ENCODE measurements at regions not wholly inside any gene's neighbourhood (a gene's known extent, or its start where the extent isn't known, plus 50 kb on each side); places are given as distances from the start of the nearest gene placed in this dataset.

DNA sequence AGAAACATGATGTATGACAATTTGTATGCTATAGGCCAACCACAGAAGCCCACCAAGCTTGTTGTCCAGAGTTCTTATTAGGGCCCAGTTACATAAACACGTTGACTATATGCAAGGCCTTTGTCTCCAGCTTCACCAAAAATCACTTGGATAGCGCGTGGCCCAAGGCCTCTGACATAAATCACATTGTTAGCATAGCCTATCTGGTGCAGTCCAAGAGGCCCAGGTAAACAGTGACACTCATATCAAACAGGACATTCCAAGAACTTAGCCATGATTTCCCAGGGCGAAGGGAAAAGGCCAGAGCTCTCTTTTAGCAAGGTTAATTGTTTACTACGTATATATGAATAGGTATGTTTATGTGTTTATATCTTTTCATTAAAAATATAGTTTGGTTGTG, 337.2 kb upstream of the CELF2 start:
- Histone ChIP-seq H3K4ac (ENCODE audit: low read length) (no peak overlapping the region), H4K91ac (ENCODE audit: low read depth, low read length, poor library complexity) (no peak overlapping the region), H3K4me3 (ENCODE audit: low read length in 2 of 2) (no peak overlapping the region), H3K27me3 (ENCODE audit: control insufficient read depth in 3 of 3, insufficient read depth in 3 of 3, low read depth in 1 of 3, low read length in 3 of 3) (no peaks in the 10 kb centered on the region), H3K4me2 (ENCODE audit: insufficient read depth, low read length, poor library complexity, severe bottlenecking) (no peak overlapping the region), H3K9ac (ENCODE audit: low read depth, low read length, poor library complexity) (no peak overlapping the region), H3K79me1 (ENCODE audit: low read depth, low read length) (no peaks in the 10 kb centered on the region), H2BK120ac (ENCODE audit: low read depth, low read length) (no peak overlapping the region), H3K14ac (ENCODE audit: low read length) (no peak overlapping the region), H2BK5ac (ENCODE audit: low read length) (no peak overlapping the region), H3K36me3 (replicated peaks in 1 of 2; ENCODE audit: control insufficient read depth in 2 of 2, insufficient read depth in 2 of 2, low read length in 2 of 2) (no peaks in the 10 kb centered on the region), H3K23ac (ENCODE audit: low read depth, low read length, poor library complexity) (no peak overlapping the region), H2AFZ (ENCODE audit: low read length) (no peak overlapping the region), H2AK5ac (ENCODE audit: low read depth, low read length) (no peak overlapping the region), H4K8ac (ENCODE audit: low read depth, low read length) (no peak overlapping the region), H3K18ac (ENCODE audit: low read length) (no peak overlapping the region), H2BK12ac (ENCODE audit: low read length) (no peak overlapping the region), H2BK15ac (ENCODE audit: low read length) (no peak overlapping the region), H3K4me1 (ENCODE audit: control insufficient read depth in 2 of 2, insufficient read depth in 1 of 2, low read depth in 1 of 2, low read length in 2 of 2) (no peaks in the 10 kb centered on the region), H3K9me3 (replicated peaks in 1 of 2; ENCODE audit: control insufficient read depth in 2 of 2, insufficient read depth in 1 of 2, low read depth in 1 of 2, low read length in 2 of 2) (no peaks in the 10 kb centered on the region), H3K27ac (replicated peaks; ENCODE audit: low read length) (no peak overlapping the region)
- no CpG with 5 or more reads among the region's 5 CpGs for WGBS, 2 donors (ENCODE audit: extremely low coverage in 2 of 2, insufficient read length in 2 of 2, insufficient replicate concordance in 1 of 2)
- DNase-seq (ENCODE audit: low spot score): no peak

DNA sequence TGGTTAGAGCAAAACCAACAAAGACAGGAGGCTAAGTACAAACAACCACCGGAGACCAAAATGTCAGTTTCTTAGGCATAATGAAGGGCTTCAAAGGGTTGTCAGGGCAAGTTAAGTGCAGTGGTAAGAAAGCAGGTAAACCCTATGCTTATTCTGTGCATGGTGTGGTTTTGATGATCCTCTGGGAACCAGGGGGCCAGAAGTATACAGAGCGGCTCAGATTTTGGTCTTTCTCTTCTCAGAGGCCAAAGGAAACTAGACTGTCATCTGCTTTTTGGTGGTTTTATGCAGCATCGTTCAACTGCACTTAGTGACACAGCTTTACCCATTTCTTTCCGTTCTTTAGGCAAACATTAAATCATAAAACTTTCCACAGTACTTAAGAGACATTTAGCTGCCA, 332.7 kb upstream of the CELF2 start:
- WGBS, 2 donors (ENCODE audit: extremely low coverage in 2 of 2, insufficient read length in 2 of 2, insufficient replicate concordance in 1 of 2): no CpG with 5 or more reads among the region's 4 CpGs
- H3K79me1 ChIP-seq (ENCODE audit: low read depth, low read length): no peaks in the 10 kb centered on the region
- no peak overlapping the region for H3K9ac ChIP-seq (ENCODE audit: low read depth, low read length, poor library complexity)

DNA sequence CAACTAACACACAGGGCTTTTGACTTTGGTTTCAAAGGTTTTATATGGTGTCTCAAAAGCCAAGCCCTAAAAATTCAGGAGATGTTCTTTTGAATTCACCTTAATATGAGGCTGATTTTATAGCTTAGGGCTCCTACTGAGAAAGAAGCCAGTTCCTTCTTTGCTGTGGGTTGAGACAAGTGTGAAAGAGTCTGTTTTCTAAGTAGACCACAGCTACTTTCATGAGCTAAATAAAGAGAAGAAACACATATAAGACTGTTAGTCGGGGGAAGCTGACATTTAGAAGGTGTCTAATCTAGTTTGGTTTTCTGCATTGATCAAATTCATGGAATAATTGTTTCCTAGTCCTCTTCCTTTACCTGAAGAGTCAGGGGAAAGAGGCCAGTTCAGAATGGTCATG, 332.1 kb upstream of the CELF2 start:
- no peaks in the 10 kb centered on the region for H3K79me1 ChIP-seq (ENCODE audit: low read depth, low read length)
- no peak overlapping the region for H2AK5ac ChIP-seq (ENCODE audit: low read depth, low read length)
- H2BK15ac ChIP-seq (ENCODE audit: low read length): no peak overlapping the region
- no peak overlapping the region for H4K8ac ChIP-seq (ENCODE audit: low read depth, low read length)
- H3K27ac ChIP-seq (replicated peaks; ENCODE audit: low read length): no peak overlapping the region
- no peak overlapping the region for H2BK5ac ChIP-seq (ENCODE audit: low read length)
- H3K4ac ChIP-seq (ENCODE audit: low read length): no peak overlapping the region
- H3K9me3 ChIP-seq (replicated peaks in 1 of 2; ENCODE audit: control insufficient read depth in 2 of 2, insufficient read depth in 1 of 2, low read depth in 1 of 2, low read length in 2 of 2): no peaks in the 10 kb centered on the region
- no peak overlapping the region for H2BK12ac ChIP-seq (ENCODE audit: low read length)
- H3K14ac ChIP-seq (ENCODE audit: low read length): no peak overlapping the region
- WGBS, 2 donors (ENCODE audit: extremely low coverage in 2 of 2, insufficient read length in 2 of 2, insufficient replicate concordance in 1 of 2): no CpG with 5 or more reads among the region's 1 CpG
- no peak overlapping the region for H3K23ac ChIP-seq (ENCODE audit: low read depth, low read length, poor library complexity)
- H3K4me1 ChIP-seq (ENCODE audit: control insufficient read depth in 2 of 2, insufficient read depth in 1 of 2, low read depth in 1 of 2, low read length in 2 of 2): peaks cover 0 to 3% of the 10 kb centered on the region in 2 donors
- H4K91ac ChIP-seq (ENCODE audit: low read depth, low read length, poor library complexity): no peak overlapping the region
- H2BK120ac ChIP-seq (ENCODE audit: low read depth, low read length): no peak overlapping the region
- H2AFZ ChIP-seq (ENCODE audit: low read length): no peak overlapping the region
- no peak overlapping the region for H3K4me2 ChIP-seq (ENCODE audit: insufficient read depth, low read length, poor library complexity, severe bottlenecking)
- no peaks in the 10 kb centered on the region for H3K27me3 ChIP-seq (ENCODE audit: control insufficient read depth in 3 of 3, insufficient read depth in 3 of 3, low read depth in 1 of 3, low read length in 3 of 3)
- H3K18ac ChIP-seq (ENCODE audit: low read length): no peak overlapping the region
- no peak for DNase-seq (ENCODE audit: low spot score)
- no peaks in the 10 kb centered on the region for H3K36me3 ChIP-seq (replicated peaks in 1 of 2; ENCODE audit: control insufficient read depth in 2 of 2, insufficient read depth in 2 of 2, low read length in 2 of 2)
- no peak overlapping the region for H3K4me3 ChIP-seq (ENCODE audit: low read length in 2 of 2)
- no peak overlapping the region for H3K9ac ChIP-seq (ENCODE audit: low read depth, low read length, poor library complexity)

More for the DNA sequence above, 332.7 kb upstream of the CELF2 start:
- no peaks in the 10 kb centered on the region for H3K9me3 ChIP-seq (replicated peaks in 1 of 2; ENCODE audit: control insufficient read depth in 2 of 2, insufficient read depth in 1 of 2, low read depth in 1 of 2, low read length in 2 of 2)
- H2AK5ac ChIP-seq (ENCODE audit: low read depth, low read length): no peak overlapping the region
- H3K18ac ChIP-seq (ENCODE audit: low read length): no peak overlapping the region
- no peak overlapping the region for H3K4me3 ChIP-seq (ENCODE audit: low read length in 2 of 2)
- H3K4ac ChIP-seq (ENCODE audit: low read length): no peak overlapping the region
- H2AFZ ChIP-seq (ENCODE audit: low read length): no peak overlapping the region
- no peaks in the 10 kb centered on the region for H3K27me3 ChIP-seq (ENCODE audit: control insufficient read depth in 3 of 3, insufficient read depth in 3 of 3, low read depth in 1 of 3, low read length in 3 of 3)
- peaks cover 0 to 3% of the 10 kb centered on the region in 2 donors for H3K4me1 ChIP-seq (ENCODE audit: control insufficient read depth in 2 of 2, insufficient read depth in 1 of 2, low read depth in 1 of 2, low read length in 2 of 2)
- no peak overlapping the region for H4K8ac ChIP-seq (ENCODE audit: low read depth, low read length)
- no peak overlapping the region for H2BK5ac ChIP-seq (ENCODE audit: low read length)
- no peak overlapping the region for H2BK120ac ChIP-seq (ENCODE audit: low read depth, low read length)
- H3K14ac ChIP-seq (ENCODE audit: low read length): no peak overlapping the region
- no peak overlapping the region for H3K27ac ChIP-seq (replicated peaks; ENCODE audit: low read length)
- H3K23ac ChIP-seq (ENCODE audit: low read depth, low read length, poor library complexity): no peak overlapping the region
- H3K36me3 ChIP-seq (replicated peaks in 1 of 2; ENCODE audit: control insufficient read depth in 2 of 2, insufficient read depth in 2 of 2, low read length in 2 of 2): no peaks in the 10 kb centered on the region
- no peak overlapping the region for H2BK15ac ChIP-seq (ENCODE audit: low read length)
- H3K4me2 ChIP-seq (ENCODE audit: insufficient read depth, low read length, poor library complexity, severe bottlenecking): no peak overlapping the region
- no peak for DNase-seq (ENCODE audit: low spot score)
- no peak overlapping the region for H2BK12ac ChIP-seq (ENCODE audit: low read length)
- H4K91ac ChIP-seq (ENCODE audit: low read depth, low read length, poor library complexity): no peak overlapping the region

DNA sequence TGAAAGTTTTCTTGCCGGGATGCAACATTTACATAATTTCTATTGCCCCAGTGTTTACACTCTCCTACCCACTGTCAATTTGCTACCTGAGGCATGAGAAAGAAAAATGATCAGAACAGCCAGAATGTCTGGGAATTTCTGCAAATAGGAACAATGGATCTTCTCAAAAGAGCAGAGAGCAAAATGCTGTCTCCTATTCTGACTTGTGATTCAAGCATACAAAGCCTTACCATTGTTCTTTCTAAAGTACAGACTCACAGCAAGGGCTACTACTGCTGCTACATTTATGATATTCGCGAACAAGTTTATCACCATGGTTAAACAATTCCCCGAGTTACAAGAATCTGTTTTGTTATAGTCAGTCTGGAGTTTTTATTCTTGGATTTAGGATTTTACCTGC, 329.9 kb upstream of the CELF2 start:
- no CpG with 5 or more reads among the region's 4 CpGs for WGBS, 2 donors (ENCODE audit: extremely low coverage in 2 of 2, insufficient read length in 2 of 2, insufficient replicate concordance in 1 of 2)
- peaks cover 0 to 3% of the 10 kb centered on the region in 2 donors for H3K4me1 ChIP-seq (ENCODE audit: control insufficient read depth in 2 of 2, insufficient read depth in 1 of 2, low read depth in 1 of 2, low read length in 2 of 2)
- H2AFZ ChIP-seq (ENCODE audit: low read length): no peak overlapping the region
- H3K14ac ChIP-seq (ENCODE audit: low read length): no peak overlapping the region
- H2BK5ac ChIP-seq (ENCODE audit: low read length): no peak overlapping the region
- H3K4me3 ChIP-seq (ENCODE audit: low read length in 2 of 2): no peak overlapping the region
- no peaks in the 10 kb centered on the region for H3K27me3 ChIP-seq (ENCODE audit: control insufficient read depth in 3 of 3, insufficient read depth in 3 of 3, low read depth in 1 of 3, low read length in 3 of 3)
- H2BK15ac ChIP-seq (ENCODE audit: low read length): no peak overlapping the region
- no peak overlapping the region for H3K18ac ChIP-seq (ENCODE audit: low read length)
- H2AK5ac ChIP-seq (ENCODE audit: low read depth, low read length): no peak overlapping the region
- no peak overlapping the region for H4K91ac ChIP-seq (ENCODE audit: low read depth, low read length, poor library complexity)
- H3K9me3 ChIP-seq (replicated peaks in 1 of 2; ENCODE audit: control insufficient read depth in 2 of 2, insufficient read depth in 1 of 2, low read depth in 1 of 2, low read length in 2 of 2): no peaks in the 10 kb centered on the region
- no peak overlapping the region for H3K9ac ChIP-seq (ENCODE audit: low read depth, low read length, poor library complexity)
- H3K4me2 ChIP-seq (ENCODE audit: insufficient read depth, low read length, poor library complexity, severe bottlenecking): no peak overlapping the region
- no peak for DNase-seq (ENCODE audit: low spot score)
- H3K23ac ChIP-seq (ENCODE audit: low read depth, low read length, poor library complexity): no peak overlapping the region
- no peak overlapping the region for H2BK120ac ChIP-seq (ENCODE audit: low read depth, low read length)
- H3K36me3 ChIP-seq (replicated peaks in 1 of 2; ENCODE audit: control insufficient read depth in 2 of 2, insufficient read depth in 2 of 2, low read length in 2 of 2): no peaks in the 10 kb centered on the region
- no peaks in the 10 kb centered on the region for H3K79me1 ChIP-seq (ENCODE audit: low read depth, low read length)
- no peak overlapping the region for H4K8ac ChIP-seq (ENCODE audit: low read depth, low read length)
- no peak overlapping the region for H2BK12ac ChIP-seq (ENCODE audit: low read length)
- no peak overlapping the region for H3K27ac ChIP-seq (replicated peaks; ENCODE audit: low read length)
- no peak overlapping the region for H3K4ac ChIP-seq (ENCODE audit: low read length)

All from neuronal stem cell (in vitro differentiated cells).